ENCODE measurements at regions not wholly inside any gene's neighbourhood (a gene's known extent, or its start where the extent isn't known, plus 50 kb on each side); places are given as distances from the start of the nearest gene placed in this dataset.

- no TSS peak for BruUV-seq (replicated peaks)
- H2AFZ ChIP-seq (ENCODE audit: control insufficient read depth, low read depth, low read length), result peak overlapping the region; percentile 13
- H3K27ac ChIP-seq (ENCODE audit: control insufficient read depth, insufficient read depth), result no peak overlapping the region
- H3K36me3 ChIP-seq (ENCODE audit: control insufficient read depth in 2 of 2, insufficient read depth in 2 of 2, low read length in 1 of 2), result no peaks in the 10 kb centered on the region
- ChIA-PET SMC1A (ENCODE audit: uncharacterized antibody, unreplicated experiment) (no interaction called here), POLR2A (no interaction called here), RAD21 (ENCODE audit: unreplicated experiment) (no interaction called here), CTCF (no interaction called here)
- H3K4me1 ChIP-seq (ENCODE audit: control insufficient read depth, insufficient read depth, low read length), result peaks cover 7% of the 10 kb centered on the region
- intact Hi-C loops (cut with micrococcal nuclease; ENCODE audit: unreplicated experiment), result no loop called here
- 51% methylated on average over 20 of the region's 21 CpGs for WGBS (ENCODE audit: insufficient coverage, insufficient replicate concordance, low lambda C conversion rate, missing lambda C conversion rate)
- DNase-seq (ENCODE audit: low read depth, low spot score), result no peak
- H3K9me3 ChIP-seq (replicated peaks; ENCODE audit: control insufficient read depth, insufficient read depth, low read length), result no peaks in the 10 kb centered on the region
- H3K79me2 ChIP-seq (ENCODE audit: control insufficient read depth, insufficient read depth, low read length), result no peaks in the 10 kb centered on the region
- H4K20me1 ChIP-seq (ENCODE audit: control insufficient read depth, insufficient read depth), result no peaks in the 10 kb centered on the region
- no peak overlapping the region for H3K4me3 ChIP-seq
- no peak for ATAC-seq
- H3K9ac ChIP-seq (ENCODE audit: control insufficient read depth, insufficient read depth, low read length), result no peak overlapping the region
- no peaks in the 10 kb centered on the region; a peak in 1 of 4 replicates for H3K27me3 ChIP-seq (replicated peaks in 1 of 2; ENCODE audit: control insufficient read depth in 2 of 2, insufficient read depth in 2 of 2, low read length in 1 of 2)
- FAIRE-seq, result no peak
- in situ Hi-C loops (cut with MboI), result no loop called here
- H3K4me2 ChIP-seq (ENCODE audit: control insufficient read depth, insufficient read depth), result no peak overlapping the region
- no peak for TF ChIP-seq RUNX3 (IDR thresholded peaks at IDR 0.05; ENCODE audit: low read length)
- no peak for TF ChIP-seq TCF12 (IDR thresholded peaks at IDR 0.05; ENCODE audit: low read depth, low read length)
- peak; percentile 45 for TF ChIP-seq PKNOX1 (IDR thresholded peaks at IDR 0.05)
- no peak for TF ChIP-seq SIN3A (IDR thresholded peaks at IDR 0.05; ENCODE audit: low read depth, low read length)
Measured at GRCh38 chr11:69969890-69970784, 108.0 kb upstream of the ANO1 start.

GRCh38 chr11:69970785-69971535 is 107.2 kb upstream of the ANO1 start:
- ChIA-PET SMC1A (ENCODE audit: uncharacterized antibody, unreplicated experiment) (no interaction called here), RAD21 (ENCODE audit: unreplicated experiment) (no interaction called here), POLR2A (no interaction called here), CTCF (no interaction called here)
- no peak overlapping the region for H3K4me2 ChIP-seq (ENCODE audit: control insufficient read depth, insufficient read depth)
- H3K27me3 ChIP-seq (replicated peaks in 1 of 2; ENCODE audit: control insufficient read depth in 2 of 2, insufficient read depth in 2 of 2, low read length in 1 of 2), result no peaks in the 10 kb centered on the region; a peak in 1 of 4 replicates
- ATAC-seq (no peak), FAIRE-seq (no peak), DNase-seq (ENCODE audit: low read depth, low spot score) (no peak)
- TF ChIP-seq ATF3 (IDR thresholded peaks at IDR 0.05; ENCODE audit: borderline replicate concordance, extremely low read depth, low read depth, low read length) (no peak), RELA (IDR thresholded peaks at IDR 0.05; ENCODE audit: borderline replicate concordance, partially characterized antibody) (no peak)
- BruUV-seq (replicated peaks), result no TSS peak
- in situ Hi-C loops (cut with MboI) (no loop called here), intact Hi-C loops (cut with micrococcal nuclease; ENCODE audit: unreplicated experiment) (no loop called here)
- WGBS (ENCODE audit: insufficient coverage, insufficient replicate concordance, low lambda C conversion rate, missing lambda C conversion rate), result 56% methylated on average over 6 of the region's 6 CpGs
- no peaks in the 10 kb centered on the region for H3K9me3 ChIP-seq (replicated peaks; ENCODE audit: control insufficient read depth, insufficient read depth, low read length)
- H3K9ac ChIP-seq (ENCODE audit: control insufficient read depth, insufficient read depth, low read length), result no peak overlapping the region
- H2AFZ ChIP-seq (ENCODE audit: control insufficient read depth, low read depth, low read length), result no peak overlapping the region
- H3K4me3 ChIP-seq, result no peak overlapping the region
- no peaks in the 10 kb centered on the region for H3K79me2 ChIP-seq (ENCODE audit: control insufficient read depth, insufficient read depth, low read length)
- H4K20me1 ChIP-seq (ENCODE audit: control insufficient read depth, insufficient read depth), result no peaks in the 10 kb centered on the region
- H3K36me3 ChIP-seq (ENCODE audit: control insufficient read depth in 2 of 2, insufficient read depth in 2 of 2, low read length in 1 of 2), result no peaks in the 10 kb centered on the region
- no peak overlapping the region for H3K27ac ChIP-seq (ENCODE audit: control insufficient read depth, insufficient read depth)
- H3K4me1 ChIP-seq (ENCODE audit: control insufficient read depth, insufficient read depth, low read length), result peaks cover 7% of the 10 kb centered on the region

Data from GM12878 (cell line).